T-helper 1 cell treated with Interleukin-12 subunit alpha and Interleukin-12 subunit beta and Interleukin-4 antibody, amounts not matched to agents 30 ng/mL and 1 ng/mL, for 36 hours (primary cell): ENCODE measurements at regions not wholly inside any gene's neighbourhood (a gene's known extent, or its start where the extent isn't known, plus 50 kb on each side); places are given as distances from the start of the nearest gene placed in this dataset.
"Not testable (repeated sequence)": the region's sequence is repeated elsewhere in the genome, so short reads cannot be mapped to it uniquely, and the experiment has no call there.

Experiments used
- intact Hi-C: fragments of 100-400 bp; cut with micrococcal nuclease; formaldehyde crosslinking; loops from one replicate; pipeline ENCODE4 v1.15.1; 2024

GRCh38 chr2:176565641-176566323, 296.5 kb downstream of the MTX2 start:
- intact Hi-C loops, result no loop called here

GRCh38 chr2:176566496-176566895, 297.3 kb downstream of the MTX2 start:
- intact Hi-C loops, result no loop called here

GRCh38 chr2:176566961-176567360, 297.7 kb downstream of the MTX2 start:
- intact Hi-C loops, result no loop called here

- intact Hi-C loops, result no loop called here
These were observed 298.1 kb downstream of the MTX2 start for GRCh38 chr2:176567361-176567760.

- intact Hi-C loops, result no loop called here
These were observed 300.3 kb downstream of the MTX2 start for GRCh38 chr2:176569574-176569973.

GRCh38 chr2:176573612-176574483, 304.6 kb downstream of the MTX2 start:
- intact Hi-C loops, result no loop called here

- intact Hi-C loops, result no loop called here
These were observed 305.4 kb downstream of the MTX2 start for GRCh38 chr2:176574484-176575236.

GRCh38 chr2:176575237-176575744, 306.0 kb downstream of the MTX2 start:
- intact Hi-C loops, result no loop called here

- intact Hi-C loops, result no loop called here
These were observed 307.8 kb downstream of the MTX2 start for GRCh38 chr2:176577054-176577453.

- intact Hi-C loops, result not testable (repeated sequence)
These were observed 309.1 kb downstream of the MTX2 start for GRCh38 chr2:176578292-176578691.

GRCh38 chr2:176579608-176580007, 310.4 kb downstream of the MTX2 start:
- intact Hi-C loops, result no loop called here

GRCh38 chr2:176581557-176582165, 312.4 kb downstream of the MTX2 start:
- intact Hi-C loops, result no loop called here

GRCh38 chr2:176582176-176582575, 312.9 kb downstream of the MTX2 start:
- intact Hi-C loops, result no loop called here

- intact Hi-C loops, result no loop called here
These were observed 313.8 kb downstream of the MTX2 start for GRCh38 chr2:176582990-176583481.

GRCh38 chr2:176583607-176584006, 314.4 kb downstream of the MTX2 start:
- intact Hi-C loops, result no loop called here

GRCh38 chr2:176584333-176584732, 315.1 kb downstream of the MTX2 start:
- intact Hi-C loops, result no loop called here

GRCh38 chr2:176585291-176585690, 316.0 kb downstream of the MTX2 start:
- intact Hi-C loops, result no loop called here

GRCh38 chr2:176585791-176586190, 316.5 kb downstream of the MTX2 start:
- intact Hi-C loops, result no loop called here

- intact Hi-C loops, result no loop called here
These were observed 320.0 kb downstream of the MTX2 start for GRCh38 chr2:176589287-176589686.

GRCh38 chr2:176589825-176590440, 320.7 kb downstream of the MTX2 start:
- intact Hi-C loops, result no loop called here

GRCh38 chr2:176592216-176592615, 323.0 kb downstream of the MTX2 start:
- intact Hi-C loops, result no loop called here
